NCI-H146 treated with DMSO at 0.1 percent for 48 hours (cell line): ENCODE measurements at regions not wholly inside any gene's neighbourhood (a gene's known extent, or its start where the extent isn't known, plus 50 kb on each side); places are given as distances from the start of the nearest gene placed in this dataset.

Experiments used
- DNase-seq: peaks from one replicate; lab custom pipeline; 2025; ENCODE audit not compliant: unreplicated experiment; lab: John Stamatoyannopoulos, UW

GRCh38 chr11:28654191-28654590 lies 546.0 kb downstream of the METTL15 start:
- no peak for DNase-seq

- no peak for DNase-seq
Measured at GRCh38 chr11:28649922-28650321, 541.7 kb downstream of the METTL15 start.

- no peak for DNase-seq
Measured at GRCh38 chr11:28636566-28636965, 528.4 kb downstream of the METTL15 start.

- DNase-seq, result no peak
Measured at GRCh38 chr11:28636033-28636432, 527.8 kb downstream of the METTL15 start.

- no peak for DNase-seq
Measured at GRCh38 chr11:28632338-28632737, 524.1 kb downstream of the METTL15 start.

- DNase-seq, result no peak
Measured at GRCh38 chr11:28631148-28631547, 523.0 kb downstream of the METTL15 start.

GRCh38 chr11:28629235-28629634 lies 521.0 kb downstream of the METTL15 start:
- DNase-seq, result no peak

- DNase-seq, result no peak
Measured at GRCh38 chr11:28628412-28628811, 520.2 kb downstream of the METTL15 start.

- no peak for DNase-seq
Measured at GRCh38 chr11:28627690-28628255, 519.6 kb downstream of the METTL15 start.

GRCh38 chr11:28625532-28625931 lies 517.3 kb downstream of the METTL15 start:
- DNase-seq, result no peak

- no peak for DNase-seq
Measured at GRCh38 chr11:28621753-28622152, 513.6 kb downstream of the METTL15 start.

- no peak for DNase-seq
Measured at GRCh38 chr11:28619846-28620540, 511.8 kb downstream of the METTL15 start.

- DNase-seq, result no peak
Measured at GRCh38 chr11:28618416-28618815, 510.2 kb downstream of the METTL15 start.

- DNase-seq, result no peak
Measured at GRCh38 chr11:28616160-28616965, 508.2 kb downstream of the METTL15 start.

- DNase-seq, result no peak
Measured at GRCh38 chr11:28615542-28615941, 507.4 kb downstream of the METTL15 start.

- DNase-seq, result no peak
Measured at GRCh38 chr11:28606930-28607329, 498.7 kb downstream of the METTL15 start.

GRCh38 chr11:28599656-28600055 lies 491.5 kb downstream of the METTL15 start:
- no peak for DNase-seq

GRCh38 chr11:28598531-28598930 lies 490.3 kb downstream of the METTL15 start:
- DNase-seq, result no peak

- DNase-seq, result no peak
Measured at GRCh38 chr11:28596816-28597215, 488.6 kb downstream of the METTL15 start.

- no peak for DNase-seq
Measured at GRCh38 chr11:28592141-28592540, 484.0 kb downstream of the METTL15 start.

GRCh38 chr11:28584992-28585391 lies 476.8 kb downstream of the METTL15 start:
- DNase-seq, result no peak

GRCh38 chr11:28582506-28582905 lies 474.3 kb downstream of the METTL15 start:
- no peak for DNase-seq
